ENCODE measurements at regions not wholly inside any gene's neighbourhood (a gene's known extent, or its start where the extent isn't known, plus 50 kb on each side); places are given as distances from the start of the nearest gene placed in this dataset.

GRCh38 chr3:104676241-104676640 lies 690.5 kb upstream of the ALCAM start:
- TF ChIP-seq CTCF (IDR thresholded peaks at IDR 0.05) (no peak), POLR2A (IDR thresholded peaks at IDR 0.05) (no peak)
